ENCODE measurements at regions not wholly inside any gene's neighbourhood (a gene's known extent, or its start where the extent isn't known, plus 50 kb on each side); places are given as distances from the start of the nearest gene placed in this dataset.
A peak's percentile ranks its signal among the peaks of the same experiment; 100 is the strongest.

- Mint-ChIP-seq H3K4me1 (ENCODE audit: low read depth, unreplicated experiment) (no peaks in the 10 kb centered on the region), H3K4me3 (ENCODE audit: unreplicated experiment) (no peak overlapping the region), H3K27ac (ENCODE audit: unreplicated experiment) (no peak overlapping the region), H3K9me3 (ENCODE audit: unreplicated experiment) (no peaks in the 10 kb centered on the region), H3K36me3 (ENCODE audit: unreplicated experiment) (no peaks in the 10 kb centered on the region), H3K27me3 (ENCODE audit: unreplicated experiment) (no peaks in the 10 kb centered on the region)
- no peak for DNase-seq
- TF ChIP-seq CTCF (IDR thresholded peaks at IDR 0.05; ENCODE audit: partially characterized antibody, unreplicated experiment): no peak
Measured at GRCh38 chr7:19302731-19303130, 157.5 kb upstream of the FERD3L start.

GRCh38 chr7:19296617-19297016, 151.4 kb upstream of the FERD3L start:
- DNase-seq: no peak
- no peaks in the 10 kb centered on the region for H3K27me3 Mint-ChIP-seq (ENCODE audit: unreplicated experiment)
- TF ChIP-seq CTCF (IDR thresholded peaks at IDR 0.05; ENCODE audit: partially characterized antibody, unreplicated experiment): no peak
- H3K4me3 Mint-ChIP-seq (ENCODE audit: unreplicated experiment): no peak overlapping the region
- no peak overlapping the region for H3K27ac Mint-ChIP-seq (ENCODE audit: unreplicated experiment)
- H3K9me3 Mint-ChIP-seq (ENCODE audit: unreplicated experiment): no peaks in the 10 kb centered on the region
- H3K4me1 Mint-ChIP-seq (ENCODE audit: low read depth, unreplicated experiment): peaks cover 8% of the 10 kb centered on the region
- no peaks in the 10 kb centered on the region for H3K36me3 Mint-ChIP-seq (ENCODE audit: unreplicated experiment)

GRCh38 chr7:19295376-19295775, 150.2 kb upstream of the FERD3L start:
- no peak for TF ChIP-seq CTCF (IDR thresholded peaks at IDR 0.05; ENCODE audit: partially characterized antibody, unreplicated experiment)
- H3K27ac Mint-ChIP-seq (ENCODE audit: unreplicated experiment): no peak overlapping the region
- no peak overlapping the region for H3K4me3 Mint-ChIP-seq (ENCODE audit: unreplicated experiment)
- H3K4me1 Mint-ChIP-seq (ENCODE audit: low read depth, unreplicated experiment): peaks cover 8% of the 10 kb centered on the region
- no peaks in the 10 kb centered on the region for H3K9me3 Mint-ChIP-seq (ENCODE audit: unreplicated experiment)
- no peaks in the 10 kb centered on the region for H3K27me3 Mint-ChIP-seq (ENCODE audit: unreplicated experiment)
- H3K36me3 Mint-ChIP-seq (ENCODE audit: unreplicated experiment): no peaks in the 10 kb centered on the region
- DNase-seq: no peak

- Mint-ChIP-seq H3K4me3 (ENCODE audit: unreplicated experiment) (no peak overlapping the region), H3K27me3 (ENCODE audit: unreplicated experiment) (no peaks in the 10 kb centered on the region), H3K36me3 (ENCODE audit: unreplicated experiment) (no peaks in the 10 kb centered on the region), H3K9me3 (ENCODE audit: unreplicated experiment) (no peaks in the 10 kb centered on the region), H3K4me1 (ENCODE audit: low read depth, unreplicated experiment) (peaks cover 8% of the 10 kb centered on the region), H3K27ac (ENCODE audit: unreplicated experiment) (no peak overlapping the region)
- no peak for DNase-seq
- no peak for TF ChIP-seq CTCF (IDR thresholded peaks at IDR 0.05; ENCODE audit: partially characterized antibody, unreplicated experiment)
Measured at GRCh38 chr7:19294619-19295018, 149.4 kb upstream of the FERD3L start.

- no peak for DNase-seq
- Mint-ChIP-seq H3K4me3 (ENCODE audit: unreplicated experiment) (peak overlapping the region; percentile 7), H3K9me3 (ENCODE audit: unreplicated experiment) (no peaks in the 10 kb centered on the region), H3K27ac (ENCODE audit: unreplicated experiment) (no peak overlapping the region), H3K4me1 (ENCODE audit: low read depth, unreplicated experiment) (peaks cover 8% of the 10 kb centered on the region), H3K36me3 (ENCODE audit: unreplicated experiment) (no peaks in the 10 kb centered on the region), H3K27me3 (ENCODE audit: unreplicated experiment) (no peaks in the 10 kb centered on the region)
- no peak for TF ChIP-seq CTCF (IDR thresholded peaks at IDR 0.05; ENCODE audit: partially characterized antibody, unreplicated experiment)
Measured at GRCh38 chr7:19293431-19293830, 148.2 kb upstream of the FERD3L start.
